ENCODE measurements at regions not wholly inside any gene's neighbourhood (a gene's known extent, or its start where the extent isn't known, plus 50 kb on each side); places are given as distances from the start of the nearest gene placed in this dataset.
"Not testable (repeated sequence)": the region's sequence is repeated elsewhere in the genome, so short reads cannot be mapped to it uniquely, and the experiment has no call there.

GRCh38 chr3:177804646-177805045 is 607.4 kb upstream of the TBL1XR1 start:
- no peak for DNase-seq

DNA sequence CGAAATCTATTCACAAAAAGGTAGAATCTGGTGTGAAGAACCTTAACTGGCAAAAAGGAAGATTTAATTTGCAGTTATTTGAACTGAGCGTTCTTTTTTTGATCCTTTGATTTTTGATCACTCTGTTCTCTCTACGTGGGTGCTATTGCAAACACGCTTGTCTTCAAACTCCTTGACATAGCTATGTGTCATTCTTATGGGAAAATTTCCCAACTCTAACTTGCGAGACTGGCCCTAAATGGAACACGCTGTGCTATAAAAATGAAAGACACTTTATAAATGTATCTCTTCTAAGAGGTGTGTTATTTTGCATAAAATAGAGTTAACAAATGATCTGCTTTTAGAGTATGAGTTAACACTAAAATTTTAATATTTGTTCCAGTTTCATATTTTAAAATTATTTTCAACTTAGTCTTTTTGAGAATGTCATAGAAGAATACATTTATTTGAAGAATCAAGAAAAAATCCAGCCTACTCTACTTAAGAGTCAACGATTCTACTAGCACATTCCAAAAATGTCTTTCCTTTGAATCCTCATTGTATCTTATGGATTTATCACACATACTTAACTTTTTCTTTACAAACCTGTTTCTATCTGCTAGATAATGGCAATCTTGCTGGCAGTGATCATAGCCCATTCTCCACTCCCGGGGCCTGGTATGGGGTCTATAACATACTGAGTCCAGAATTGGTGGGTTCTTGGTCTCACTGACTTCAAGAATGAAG is 610.0 kb upstream of the TBL1XR1 start:
- DNase-seq = no peak

DNA sequence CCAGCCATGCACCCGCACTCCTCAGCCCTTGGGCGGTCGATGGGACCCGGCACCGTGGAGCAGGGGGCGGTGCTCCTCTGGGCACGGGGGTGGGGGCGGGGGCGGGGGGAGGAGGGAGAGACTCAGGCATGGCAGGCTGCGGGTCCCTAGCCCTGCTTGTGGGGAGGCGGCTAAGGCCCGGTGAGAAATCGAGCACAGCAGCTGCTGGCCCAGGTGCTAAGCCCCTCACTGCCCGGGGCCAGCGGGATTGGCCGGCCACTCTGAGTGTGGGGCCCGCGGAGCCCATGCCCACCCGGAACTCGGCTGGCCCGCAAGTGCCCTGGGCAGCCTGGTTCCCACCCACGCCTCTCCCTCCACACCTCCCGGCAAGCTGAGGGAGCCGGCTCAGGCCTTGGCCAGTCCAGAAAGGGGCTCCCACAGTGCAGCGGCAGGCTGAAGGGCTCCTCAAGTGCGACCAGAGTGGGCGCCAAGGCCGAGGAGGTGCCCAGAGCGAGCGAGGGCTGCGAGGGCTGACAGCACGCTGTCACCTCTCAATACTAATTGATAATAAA is 611.7 kb upstream of the TBL1XR1 start:
- DNase-seq = not testable (repeated sequence)

- peak in 1 of 2 donors; percentile 56 for DNase-seq
These were observed 612.9 kb upstream of the TBL1XR1 start for GRCh38 chr3:177810162-177810623.

GRCh38 chr3:177811112-177811511 is 613.8 kb upstream of the TBL1XR1 start:
- peak in 1 of 2 donors; percentile 29 for DNase-seq

- no peak for DNase-seq
These were observed 614.6 kb upstream of the TBL1XR1 start for GRCh38 chr3:177811835-177812234.

- DNase-seq = no peak
These were observed 615.2 kb upstream of the TBL1XR1 start for GRCh38 chr3:177812492-177812891.

- DNase-seq = no peak
These were observed 616.0 kb upstream of the TBL1XR1 start for GRCh38 chr3:177813322-177813721.

DNA sequence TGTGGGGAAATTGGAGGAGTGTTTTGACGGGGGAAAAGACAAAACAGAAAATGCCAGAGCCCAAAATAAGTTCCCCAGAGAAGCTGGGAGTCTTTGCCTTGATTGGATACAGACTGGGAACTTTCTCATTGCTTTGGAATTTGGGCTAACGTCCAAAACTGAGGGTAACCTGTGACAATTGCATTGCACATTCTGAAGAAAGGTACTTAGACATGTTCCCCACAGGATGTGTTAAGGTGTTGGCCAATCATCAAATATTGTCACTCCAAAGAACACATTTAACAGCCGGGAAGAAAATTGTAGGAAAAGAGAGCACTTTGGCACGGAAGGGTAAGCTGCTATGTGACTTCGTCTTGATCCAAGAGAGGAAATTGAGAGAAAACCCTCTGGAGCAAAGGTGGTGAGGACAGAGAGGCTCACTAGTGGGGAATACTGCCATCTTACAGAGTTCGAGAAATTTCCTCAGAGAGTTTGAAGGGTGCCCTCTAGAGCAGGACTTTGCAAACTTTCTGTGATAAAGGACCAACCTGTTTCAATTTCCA is 619.5 kb upstream of the TBL1XR1 start:
- DNase-seq = no peak

DNA sequence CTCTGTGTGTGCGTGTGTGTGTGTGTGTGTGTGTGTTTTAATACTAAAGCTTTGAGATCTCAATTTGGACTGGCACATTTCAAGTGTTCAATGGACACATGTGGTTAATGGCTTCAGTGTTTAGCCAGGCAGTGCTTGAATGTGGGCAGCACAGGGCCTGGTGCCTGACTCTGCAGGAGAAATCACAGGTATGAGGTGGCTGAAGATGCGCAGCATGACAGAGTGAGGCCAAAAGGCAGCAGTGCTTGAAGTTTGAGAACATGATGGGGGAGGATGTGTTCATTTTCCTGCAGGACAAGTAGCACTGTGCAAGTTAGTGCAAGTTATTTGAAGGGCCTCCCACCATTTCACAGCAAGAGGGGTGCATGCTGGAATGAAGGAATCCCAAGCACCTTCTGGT is 620.5 kb upstream of the TBL1XR1 start:
- no peak for DNase-seq

GRCh38 chr3:177818712-177819240 is 621.5 kb upstream of the TBL1XR1 start:
- no peak for DNase-seq

- DNase-seq = peak in 1 of 2 donors; percentile 70
These were observed 623.5 kb upstream of the TBL1XR1 start for GRCh38 chr3:177820683-177821316.

DNA sequence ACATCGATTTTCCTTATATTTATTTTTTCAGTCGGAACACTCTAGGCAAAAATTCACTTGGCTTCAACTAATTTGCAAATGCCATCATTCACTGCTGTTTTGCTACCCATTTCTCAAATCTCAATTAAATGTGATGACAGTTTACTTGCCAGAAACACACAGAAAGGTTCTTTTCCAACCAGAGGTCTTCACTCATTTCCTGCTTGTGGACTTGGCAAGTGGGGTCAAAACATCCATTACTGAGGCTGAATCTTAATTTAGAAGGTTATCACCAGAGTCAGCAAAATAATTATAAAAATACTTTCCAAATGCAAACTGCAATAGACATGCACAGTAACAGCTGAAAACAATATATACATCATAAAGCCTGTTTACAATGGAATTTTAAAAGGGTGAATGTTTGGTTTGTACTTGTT is 625.4 kb upstream of the TBL1XR1 start:
- DNase-seq = no peak

GRCh38 chr3:177823701-177824189 is 626.5 kb upstream of the TBL1XR1 start:
- no peak for DNase-seq

- no peak for DNase-seq
These were observed 627.0 kb upstream of the TBL1XR1 start for GRCh38 chr3:177824190-177824786.

DNA sequence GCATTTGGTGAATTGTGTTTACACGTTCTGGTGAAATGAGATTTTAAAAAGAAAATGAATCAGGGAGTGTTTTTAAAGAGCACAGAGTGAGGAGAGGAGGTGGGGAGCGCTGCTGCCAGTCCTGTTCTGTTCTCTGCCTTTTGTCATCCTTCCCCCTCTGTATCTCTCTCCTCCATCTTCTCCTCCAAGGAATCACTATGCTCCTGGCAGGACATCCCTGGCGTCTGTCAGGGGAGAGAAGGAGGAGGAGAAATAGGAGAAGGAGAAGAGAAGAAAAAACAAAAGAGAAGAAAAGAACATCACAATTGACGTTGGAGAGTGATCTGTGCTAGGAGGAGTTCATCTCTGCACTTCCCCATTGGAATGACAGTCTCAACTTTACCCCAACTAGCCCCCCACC is 627.6 kb upstream of the TBL1XR1 start:
- no peak for DNase-seq

GRCh38 chr3:177826253-177826652 is 629.0 kb upstream of the TBL1XR1 start:
- DNase-seq = no peak

DNA sequence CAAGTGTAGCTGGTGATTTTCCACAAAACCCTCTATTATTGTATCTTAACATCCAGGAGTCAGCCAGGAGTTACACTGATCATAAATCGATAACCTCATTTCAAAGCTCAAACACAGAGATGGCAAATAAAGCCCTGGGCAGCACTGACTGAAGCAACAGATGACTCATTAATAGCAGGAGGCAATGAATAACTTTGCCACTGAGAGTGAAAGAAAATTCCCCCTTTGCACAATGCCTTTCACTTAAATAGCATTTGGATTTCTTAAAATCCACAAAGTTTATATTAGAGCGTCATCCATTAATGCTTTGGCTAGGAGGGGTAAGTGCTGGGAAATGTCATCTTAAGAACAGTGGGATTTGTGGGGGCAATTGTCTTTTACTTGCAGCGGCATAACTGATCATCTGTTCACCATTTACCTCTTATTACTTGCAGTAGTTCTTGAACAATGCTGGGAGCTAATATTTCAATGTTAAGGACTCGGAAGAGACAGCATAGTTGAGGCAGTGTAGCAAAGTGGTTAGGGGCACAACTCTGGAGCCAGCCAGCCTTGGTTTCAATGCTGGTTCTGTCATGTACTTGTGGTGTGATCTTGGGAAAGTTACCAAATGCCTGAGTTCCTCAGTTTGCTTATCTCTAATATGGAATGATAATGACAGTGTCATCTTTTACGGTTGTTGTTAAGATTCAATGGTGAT is 630.4 kb upstream of the TBL1XR1 start:
- no peak for DNase-seq

DNA sequence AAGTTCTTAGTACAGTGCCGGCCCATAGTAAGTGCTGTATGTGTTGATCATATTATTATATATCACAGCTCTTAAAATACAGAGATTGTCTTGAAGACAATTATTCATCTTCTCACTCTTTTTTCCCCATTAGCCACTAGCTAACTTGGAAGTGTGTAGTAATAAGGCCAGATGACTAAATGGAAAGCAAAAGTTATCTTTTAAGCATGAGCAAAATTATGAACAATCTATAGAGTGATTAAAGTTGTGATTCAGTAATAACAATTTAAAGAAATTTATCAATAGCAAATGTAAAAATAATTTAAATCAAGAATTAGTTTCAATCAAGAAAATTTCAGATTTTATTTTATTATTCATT is 630.9 kb upstream of the TBL1XR1 start:
- no peak for DNase-seq

- DNase-seq = no peak
These were observed 633.1 kb upstream of the TBL1XR1 start for GRCh38 chr3:177830411-177830849.

GRCh38 chr3:177831361-177831760 is 634.1 kb upstream of the TBL1XR1 start:
- no peak for DNase-seq

DNA sequence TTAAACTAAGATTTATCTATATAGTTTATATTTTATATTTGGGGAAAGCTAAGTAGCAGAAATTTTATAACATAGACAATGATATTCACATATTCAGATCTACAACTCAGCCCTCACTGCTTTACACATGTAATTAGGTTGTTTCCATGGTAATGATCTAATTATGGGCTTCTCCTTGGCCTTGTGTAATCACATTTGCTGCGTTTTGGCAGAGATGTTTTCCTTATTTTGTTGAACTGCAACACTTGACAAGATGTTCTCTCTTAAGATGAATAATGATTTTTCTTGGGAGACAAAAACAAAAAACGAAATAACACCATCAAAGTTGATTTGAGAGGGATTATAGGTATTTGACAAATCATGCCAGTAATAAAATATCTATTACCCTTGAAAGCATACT is 635.6 kb upstream of the TBL1XR1 start:
- no peak for DNase-seq
